Endothelial cell of umbilical vein (primary cell): ENCODE measurements at regions not wholly inside any gene's neighbourhood (a gene's known extent, or its start where the extent isn't known, plus 50 kb on each side); places are given as distances from the start of the nearest gene placed in this dataset.

Experiments
- BruUV-seq: library from RNA; stranded (reverse); fragments of 400-500 nt; replicated peaks from 2 replicates; lab custom pipeline; 2021; lab: Mats Ljungman, UMichigan
- CTCF ChIA-PET: fragments of 300-600, 350-600 bp; sonication (Branson Sonifier 250); formaldehyde crosslinking; loops from one replicate; lab custom pipeline; 2021; ENCODE audit warnings: antibody characterized with exemption, inconsistent platforms; lab: Charles Lee
- POLR2A ChIA-PET: fragments of 300-600, 350-600 bp; sonication (Branson Sonifier 250); formaldehyde crosslinking; loops from one replicate; lab custom pipeline; 2021; ENCODE audit warnings: antibody characterized with exemption, inconsistent platforms; lab: Charles Lee
- DNase-seq: peaks from one replicate; pipeline ENCODE4 v3.0.0-alpha.2; 2011; ENCODE audit warnings: low read depth, low spot score
- FAIRE-seq: peaks from 2 replicates; lab custom pipeline; 2011; peaks lifted over from hg19 to GRCh38; lab: Jason Lieb, UNC
- H2AFZ ChIP-seq: 2 replicates; pipeline ENCODE4 v1.6.0; 2012; ENCODE audit warnings: low read depth, low read length, control low read depth, inconsistent platforms
- H3K27ac ChIP-seq: 2 replicates; pipeline ENCODE4 v1.5.1; 2011; ENCODE audit warnings: low read depth, mild to moderate bottlenecking, control low read depth, low read length, moderate library complexity; ENCODE audit not compliant: insufficient read depth
- H3K27me3 ChIP-seq, 2 experiments: 2 replicates each; pipeline versions ENCODE4 v1.6.0 to v1.6.1; 2011; ENCODE audit warnings: low read length in 2 of 2, mixed read lengths in 1 of 2; ENCODE audit not compliant: control insufficient read depth in 2 of 2, insufficient read depth in 2 of 2
- H3K36me3 ChIP-seq, 2 experiments: 2 replicates in 1 of 2; 3 replicates in 1 of 2; pipeline ENCODE4 v1.5.1; 2011; ENCODE audit warnings: low read length in 2 of 2, mild to moderate bottlenecking in 1 of 2, moderate library complexity in 1 of 2; ENCODE audit not compliant: control insufficient read depth in 2 of 2, insufficient read depth in 2 of 2; ENCODE audit errors: extremely low read depth in 1 of 2
- H3K4me1 ChIP-seq: 3 replicates; pipeline ENCODE4 v1.5.1; 2011; ENCODE audit warnings: mild to moderate bottlenecking, low read length; ENCODE audit not compliant: control insufficient read depth, insufficient read depth; ENCODE audit errors: extremely low read depth
- H3K4me2 ChIP-seq: 2 replicates; pipeline ENCODE4 v1.6.1; 2011; ENCODE audit warnings: low read length, control low read depth, mixed read lengths; ENCODE audit not compliant: insufficient read depth
- H3K4me3 ChIP-seq, 3 experiments: fragments of 200-600 bp in 1 of 3; sonication (generic), shearing (Covaris generic) in 1 of 3; replicated peaks in 1 of 3; 2 replicates each; pipeline ENCODE4 v1.5.1; 2011 to 2016; ENCODE audit warnings: control low read depth in 3 of 3, low read length in 3 of 3, mild to moderate bottlenecking in 2 of 3, inconsistent platforms in 1 of 3, low read depth in 1 of 3, moderate library complexity in 1 of 3; ENCODE audit not compliant: insufficient read depth in 1 of 3
- H3K79me2 ChIP-seq: 2 replicates; pipeline ENCODE4 v1.6.0; 2012; ENCODE audit warnings: low read length, inconsistent platforms; ENCODE audit not compliant: control insufficient read depth, insufficient read depth
- H3K9ac ChIP-seq: replicated peaks from 2 replicates; pipeline ENCODE3; 2011; ENCODE audit warnings: low read length, control low read depth; ENCODE audit not compliant: insufficient read depth; ENCODE audit errors: extremely low read depth
- H3K9me1 ChIP-seq: replicated peaks from 3 replicates; pipeline ENCODE4 v1.6.0; 2011; ENCODE audit warnings: mild to moderate bottlenecking, low read length; ENCODE audit not compliant: control insufficient read depth, insufficient read depth; ENCODE audit errors: extremely low read depth
- H3K9me3 ChIP-seq: replicated peaks from 2 replicates; pipeline ENCODE4 v1.5.1; 2012; ENCODE audit warnings: low read length, inconsistent platforms; ENCODE audit not compliant: control insufficient read depth, insufficient read depth
- H4K20me1 ChIP-seq: replicated peaks from 2 replicates; pipeline ENCODE3; 2011; ENCODE audit warnings: mild to moderate bottlenecking, low read length; ENCODE audit not compliant: control insufficient read depth, insufficient read depth; ENCODE audit errors: extremely low read depth
- CTCF ChIP-seq, 2 donors: IDR thresholded peaks; 1 replicate in 1 of 2; 2 replicates in 1 of 2; pipeline ENCODE4 v1.5.1; 2011; ENCODE audit warnings: low read length in 2 of 2, mild to moderate bottlenecking in 2 of 2, moderate library complexity in 2 of 2, control low read depth in 1 of 2, inconsistent platforms in 1 of 2, low read depth in 1 of 2; ENCODE audit not compliant: insufficient read depth in 1 of 2; ENCODE audit errors: extremely low read depth in 1 of 2
- EZH2 ChIP-seq: IDR thresholded peaks from 2 replicates; pipeline ENCODE4 v1.6.1; 2012; ENCODE audit warnings: borderline replicate concordance, low read depth, mild to moderate bottlenecking, moderate library complexity, low read length, inconsistent platforms; ENCODE audit not compliant: severe bottlenecking
- FOS ChIP-seq: IDR thresholded peaks from 2 replicates; pipeline ENCODE4 v1.6.1; 2011; ENCODE audit warnings: mild to moderate bottlenecking, low read length, moderate library complexity, borderline replicate concordance; ENCODE audit not compliant: insufficient read depth
- GATA2 ChIP-seq: IDR thresholded peaks from 2 replicates; pipeline ENCODE4 v1.7.0; 2011; ENCODE audit warnings: low read depth, mild to moderate bottlenecking, moderate library complexity, mixed read lengths, low read length; ENCODE audit not compliant: insufficient read length, insufficient read depth
- MAX ChIP-seq: IDR thresholded peaks from 2 replicates; pipeline ENCODE4 v1.6.1; 2011; ENCODE audit not compliant: insufficient read depth, insufficient read length
- MYC ChIP-seq: IDR thresholded peaks from one replicate; pipeline ENCODE4 v1.6.1; 2011; ENCODE audit warnings: mild to moderate bottlenecking, low read depth, low read length
- POLR2A ChIP-seq: IDR thresholded peaks from 2 replicates; pipeline ENCODE4 v1.6.1; 2012; ENCODE audit warnings: low read depth, mild to moderate bottlenecking, control low read depth, low read length
- POLR2AphosphoS5 ChIP-seq: IDR thresholded peaks from 2 replicates; pipeline ENCODE4 v1.6.1; 2012; ENCODE audit warnings: low read depth, mild to moderate bottlenecking, control low read depth, low read length, moderate library complexity; ENCODE audit not compliant: insufficient read depth
- dilution Hi-C: fragments of 300-500 bp; cut with MboI; formaldehyde crosslinking; loops from one replicate; pipeline ENCODE4 v1.15.0; 2019; ENCODE audit warnings: low sequenced_read_pairs; ENCODE audit not compliant: extremely low pct_ligation_motif_present
- intact Hi-C: fragments of 100-400 bp; cut with micrococcal nuclease; formaldehyde crosslinking; loops from one replicate; pipeline ENCODE4 v1.10.0; 2022

GRCh38 chr7:110539216-110539615 lies 551.7 kb upstream of the LRRN3 start:
- POLR2A ChIA-PET = no interaction called here
- H3K9me3 ChIP-seq = no peaks in the 10 kb centered on the region
- no peaks in the 10 kb centered on the region for H4K20me1 ChIP-seq
- FAIRE-seq (no peak), DNase-seq (no peak)
- no TSS peak for BruUV-seq
- no peak for TF ChIP-seq GATA2
- no peak for TF ChIP-seq FOS
- TF ChIP-seq POLR2AphosphoS5 = no peak
- no peak for TF ChIP-seq POLR2A
- no peak for TF ChIP-seq EZH2
- no peak for TF ChIP-seq MAX
- TF ChIP-seq MYC = no peak
- no peak for TF ChIP-seq CTCF (IDR thresholded peaks at IDR 0.05; ENCODE audit: extremely low read depth in 1 of 2, insufficient read depth in 1 of 2, low read depth in 1 of 2, low read length in 2 of 2)
- H3K4me3 ChIP-seq = no peak overlapping the region
- H3K79me2 ChIP-seq = no peaks in the 10 kb centered on the region
- intact Hi-C loops = no loop called here
- no peak overlapping the region for H3K4me2 ChIP-seq
- CTCF ChIA-PET = no interaction called here
- no peak overlapping the region for H2AFZ ChIP-seq
- dilution Hi-C loops = no loop called here
- no peak overlapping the region for H3K27ac ChIP-seq
- H3K36me3 ChIP-seq = no peaks in the 10 kb centered on the region
- no peak overlapping the region for H3K9ac ChIP-seq
- H3K9me1 ChIP-seq = no peaks in the 10 kb centered on the region
- H3K4me1 ChIP-seq = no peaks in the 10 kb centered on the region
- no peaks in the 10 kb centered on the region for H3K27me3 ChIP-seq
